ENCODE measurements at regions not wholly inside any gene's neighbourhood (a gene's known extent, or its start where the extent isn't known, plus 50 kb on each side); places are given as distances from the start of the nearest gene placed in this dataset.

GRCh38 chr16:88316151-88316550, 66.6 kb upstream of the ZNF469 start:
- TF ChIP-seq CTCF (conservative IDR thresholded peaks at IDR 0.05), result no peak
- TF ChIP-seq ZFX (IDR thresholded peaks at IDR 0.05), result no peak
